ENCODE measurements at regions not wholly inside any gene's neighbourhood (a gene's known extent, or its start where the extent isn't known, plus 50 kb on each side); places are given as distances from the start of the nearest gene placed in this dataset.

DNA sequence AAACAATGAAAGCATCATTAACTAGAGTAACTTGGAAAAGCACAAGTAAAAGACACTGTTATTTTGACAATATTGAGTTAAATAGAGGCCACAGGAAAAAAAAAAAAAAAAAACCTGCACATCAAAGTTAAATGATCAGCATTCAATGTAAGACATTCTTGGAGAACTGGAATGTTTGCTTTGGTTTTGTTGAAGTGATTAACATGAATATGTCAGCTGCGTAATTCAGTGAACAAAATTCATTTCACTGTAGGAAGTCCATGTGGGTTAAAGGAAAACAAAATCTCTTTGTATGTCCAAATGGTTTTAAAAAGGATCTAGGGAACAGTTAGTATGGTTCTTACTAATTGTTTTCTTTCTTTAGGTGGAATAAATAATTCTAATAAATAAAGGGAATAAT, 252.8 kb upstream of the CNTN6 start:
- DNase-seq: no peak

DNA sequence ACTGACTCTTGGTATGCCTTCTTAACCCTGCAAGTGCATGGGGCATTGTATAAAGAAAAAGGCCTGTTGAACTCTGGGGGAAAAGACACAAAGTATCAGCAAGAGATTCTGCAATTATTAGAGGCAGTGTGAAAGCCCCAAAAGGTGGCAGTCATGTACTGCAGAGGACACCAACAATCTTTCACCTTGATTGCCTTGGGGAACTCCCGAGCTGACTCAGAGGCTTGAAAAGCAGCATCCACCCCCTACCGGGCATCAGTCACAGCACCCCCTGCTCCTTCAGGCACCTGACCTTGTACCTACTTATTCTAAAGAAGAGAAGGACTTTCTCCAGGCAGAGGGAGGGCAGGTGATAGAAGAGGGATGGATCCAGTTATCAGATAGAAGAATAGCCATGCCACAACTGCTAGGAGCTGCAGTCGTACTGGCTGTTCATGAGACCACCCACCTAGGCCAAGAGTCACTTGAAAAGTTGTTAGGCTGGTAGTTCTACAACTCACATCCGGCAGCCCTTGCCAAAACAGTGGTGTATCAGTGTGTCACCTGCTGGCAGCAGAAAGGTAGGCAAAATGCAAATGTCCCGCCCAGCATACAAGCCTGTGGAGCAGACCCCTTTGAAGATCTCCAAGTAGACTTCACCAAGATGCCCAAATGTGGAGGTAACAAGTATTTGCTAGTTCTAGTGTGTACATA, 241.6 kb upstream of the CNTN6 start:
- no peak for DNase-seq

DNA sequence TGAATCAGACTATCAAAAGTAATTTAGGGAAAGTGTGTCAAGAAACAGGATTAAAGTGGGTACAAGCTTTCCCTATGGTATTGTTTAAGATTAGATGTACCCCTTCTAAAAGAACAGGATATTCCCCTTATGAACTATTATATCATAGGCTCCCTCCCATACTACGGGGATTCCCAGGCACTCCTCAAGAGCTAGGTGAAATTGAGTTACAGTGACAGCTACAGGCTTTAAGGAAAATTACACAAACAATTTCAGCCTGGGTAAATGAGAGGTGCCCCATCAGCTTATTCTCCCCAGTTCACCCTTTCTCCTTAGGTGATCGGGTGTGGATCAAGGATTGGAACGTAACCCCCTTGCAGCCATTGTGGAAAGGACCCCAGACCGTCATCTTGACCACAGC, 240.8 kb upstream of the CNTN6 start:
- DNase-seq: no peak

DNA sequence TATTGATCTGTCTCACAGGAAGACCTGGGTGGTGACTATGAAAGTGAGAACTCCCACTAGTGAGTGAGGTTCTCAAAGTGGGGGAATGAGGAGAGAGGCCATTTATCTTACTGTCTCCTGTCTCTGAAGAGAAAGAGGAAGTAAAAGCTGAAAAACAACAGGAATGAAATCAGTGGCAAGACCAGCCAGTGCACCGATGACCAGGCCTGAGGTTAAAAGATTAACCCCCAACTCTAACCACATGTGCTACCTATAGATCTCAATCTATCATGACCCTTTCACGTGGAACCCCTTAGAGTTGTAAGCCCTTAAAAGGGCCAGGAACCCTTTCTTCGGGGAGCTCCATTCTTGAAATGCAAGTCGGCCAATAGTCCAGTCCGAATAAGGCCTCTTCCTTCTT, 239.3 kb upstream of the CNTN6 start:
- no peak for DNase-seq

DNA sequence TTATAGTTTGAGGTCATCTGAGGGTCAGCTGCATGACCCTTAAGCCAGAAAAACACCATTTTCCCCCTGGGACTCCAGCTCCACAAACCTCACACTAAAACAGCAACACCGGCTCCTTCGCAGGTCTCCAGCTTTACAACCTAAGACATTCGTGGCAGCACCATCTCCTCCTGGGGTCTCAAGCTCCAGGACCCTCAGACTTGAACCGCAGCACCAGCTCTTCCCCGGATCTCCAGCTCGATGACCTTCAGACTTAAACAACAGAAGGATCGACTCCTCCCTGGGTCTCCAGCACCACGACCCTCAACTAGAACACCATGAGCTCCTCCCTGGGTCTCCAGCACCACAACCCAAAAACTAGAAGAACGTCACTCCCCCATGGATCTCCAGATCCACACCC, 233.7 kb upstream of the CNTN6 start:
- DNase-seq: no peak

DNA sequence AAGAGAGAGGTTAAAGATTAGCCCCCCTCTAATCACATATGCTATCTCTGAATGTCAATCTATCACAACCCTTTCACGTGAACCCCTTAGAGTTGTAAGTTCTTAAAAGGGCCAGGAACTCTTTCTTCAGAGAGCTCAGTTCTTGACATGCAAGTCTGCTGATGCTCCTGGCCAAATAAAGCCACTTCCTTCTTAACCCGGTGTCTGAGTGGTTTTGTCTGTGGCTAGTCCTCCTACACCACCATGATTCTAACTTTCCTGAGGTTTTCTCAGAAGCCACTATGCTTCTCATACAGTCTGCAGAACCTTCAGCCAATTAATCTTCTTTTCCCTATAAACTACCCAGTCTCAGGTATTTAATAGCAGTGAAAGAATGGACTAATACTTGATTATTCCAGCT, 231.1 kb upstream of the CNTN6 start:
- no peak for DNase-seq

DNA sequence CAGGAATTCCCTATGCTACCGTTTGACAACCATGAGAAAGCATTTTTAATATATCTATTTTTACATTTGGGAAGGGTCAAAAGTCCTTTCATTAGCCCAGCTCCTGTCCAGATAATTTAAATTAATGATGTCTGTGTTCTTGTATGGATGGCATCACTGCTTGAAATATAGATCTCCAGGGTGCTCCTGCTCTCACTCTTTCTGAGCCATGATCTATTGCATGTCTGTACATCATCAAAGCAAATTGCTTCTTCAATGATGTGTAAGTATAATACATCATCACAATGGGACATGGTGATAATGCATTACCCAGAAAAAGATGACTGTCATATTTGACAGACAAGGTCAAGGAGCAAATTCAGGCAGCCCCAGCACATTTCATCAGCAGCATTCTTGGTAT, 223.6 kb upstream of the CNTN6 start:
- DNase-seq: no peak

DNA sequence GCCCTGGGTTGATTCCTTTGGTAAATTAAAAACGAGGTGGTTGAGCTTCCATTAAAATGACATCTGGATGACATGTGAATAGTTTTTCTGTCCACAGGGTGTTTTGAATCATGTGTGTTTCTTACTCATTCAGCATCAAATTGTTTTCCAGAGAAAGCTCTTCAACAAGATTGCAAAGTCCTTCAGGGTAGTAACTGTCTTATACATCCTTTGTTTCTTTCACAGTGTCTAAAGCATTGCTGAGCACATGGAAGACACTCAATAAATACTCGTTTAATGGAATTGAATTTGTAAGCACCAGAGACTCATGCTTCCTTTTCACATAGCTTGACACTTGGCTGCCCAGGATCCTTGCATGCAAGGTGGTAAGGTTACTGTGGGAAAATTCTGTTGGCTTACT, 223.1 kb upstream of the CNTN6 start:
- no peak for DNase-seq

DNA sequence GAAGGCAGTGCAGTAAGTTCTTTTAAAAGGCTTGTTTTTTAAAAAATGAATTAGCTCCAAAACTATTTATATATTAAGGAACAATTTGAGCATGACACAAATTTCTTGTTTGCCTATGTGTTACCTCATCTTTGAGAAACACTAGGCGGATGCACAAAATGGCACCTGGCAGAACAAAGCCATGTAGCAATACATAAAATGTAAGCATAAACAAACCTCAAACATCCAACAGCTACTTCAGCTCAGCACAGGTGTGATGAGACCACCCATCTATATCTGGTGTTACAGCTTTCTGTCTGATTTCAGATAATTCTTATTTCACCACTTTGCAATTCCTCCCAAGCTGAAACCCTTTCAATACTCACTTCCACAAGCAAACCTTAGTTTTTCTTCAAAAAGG, 221.2 kb upstream of the CNTN6 start:
- DNase-seq: no peak

DNA sequence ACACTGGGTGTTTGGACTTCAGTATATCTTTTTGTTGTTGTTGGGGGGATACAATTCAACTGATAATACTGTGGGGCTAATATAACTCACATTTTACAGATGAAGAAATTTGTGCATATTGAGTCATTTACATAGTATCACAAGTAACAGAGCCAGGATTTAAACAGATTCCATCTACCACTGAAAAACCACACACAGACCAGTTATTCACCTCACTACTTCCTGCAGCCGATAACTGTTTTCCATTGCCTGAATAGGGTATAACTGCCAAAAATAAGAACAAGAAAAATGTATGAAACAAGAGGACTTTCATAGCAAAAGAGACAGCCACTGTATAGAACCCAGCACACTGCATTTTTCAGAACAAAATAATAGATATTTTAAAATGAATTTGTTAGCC, 215.8 kb upstream of the CNTN6 start:
- no peak for DNase-seq

DNA sequence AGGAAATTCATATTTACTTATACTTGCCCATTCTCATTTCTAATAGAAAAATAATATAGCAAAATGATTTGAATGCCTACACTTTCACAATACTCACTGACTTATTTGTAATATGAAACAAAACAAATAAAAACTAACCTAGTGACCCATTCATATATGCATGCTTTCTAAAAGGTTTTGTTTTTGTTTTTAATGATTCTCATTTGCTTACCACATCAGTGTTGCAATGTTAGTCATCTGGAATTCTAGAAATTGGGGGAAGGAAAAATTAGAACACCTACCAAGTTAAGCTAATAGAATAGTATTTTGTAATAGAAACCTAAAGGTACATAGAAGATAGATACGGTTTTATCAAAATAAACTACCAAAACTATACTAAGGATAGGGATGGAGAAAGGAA, 214.1 kb upstream of the CNTN6 start:
- DNase-seq: no peak

DNA sequence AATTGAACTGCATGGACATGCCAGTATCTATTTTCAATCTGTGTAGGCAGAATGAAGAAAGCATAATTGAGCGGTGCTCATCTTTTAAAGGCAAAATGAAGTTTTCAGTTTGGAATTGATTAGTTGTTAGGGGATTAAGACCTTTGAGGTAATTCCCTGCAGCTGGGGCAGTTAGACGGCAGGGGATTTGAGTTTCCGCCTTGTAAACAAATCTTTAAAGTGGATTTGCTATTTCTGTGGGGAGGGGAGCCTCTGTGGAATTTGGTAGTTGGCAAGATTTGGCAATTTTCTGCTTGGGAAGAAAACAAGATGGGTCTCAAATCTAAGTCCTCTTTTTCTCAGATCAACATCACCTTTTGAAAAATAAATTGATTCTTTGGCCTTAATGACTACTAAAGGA, 212.5 kb upstream of the CNTN6 start:
- DNase-seq: no peak

DNA sequence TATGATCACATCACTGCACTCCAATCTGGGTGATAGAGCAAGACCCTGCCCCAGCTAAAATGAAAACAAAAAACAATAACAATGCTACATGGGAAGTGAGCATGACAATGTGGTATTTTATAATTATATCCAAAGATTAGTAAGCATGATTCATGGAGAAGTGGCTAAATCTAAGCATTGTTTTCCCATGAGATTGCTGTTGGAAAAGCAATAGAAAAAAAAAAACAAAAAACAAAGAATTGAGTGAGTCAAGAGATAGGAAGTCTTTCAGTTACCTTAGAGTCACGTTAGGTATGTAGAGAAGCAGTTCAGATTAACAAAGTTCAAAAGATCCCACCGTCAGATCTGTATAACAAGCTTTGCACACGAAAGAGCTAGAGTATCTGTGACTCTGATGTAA, 210.3 kb upstream of the CNTN6 start:
- no peak for DNase-seq

DNA sequence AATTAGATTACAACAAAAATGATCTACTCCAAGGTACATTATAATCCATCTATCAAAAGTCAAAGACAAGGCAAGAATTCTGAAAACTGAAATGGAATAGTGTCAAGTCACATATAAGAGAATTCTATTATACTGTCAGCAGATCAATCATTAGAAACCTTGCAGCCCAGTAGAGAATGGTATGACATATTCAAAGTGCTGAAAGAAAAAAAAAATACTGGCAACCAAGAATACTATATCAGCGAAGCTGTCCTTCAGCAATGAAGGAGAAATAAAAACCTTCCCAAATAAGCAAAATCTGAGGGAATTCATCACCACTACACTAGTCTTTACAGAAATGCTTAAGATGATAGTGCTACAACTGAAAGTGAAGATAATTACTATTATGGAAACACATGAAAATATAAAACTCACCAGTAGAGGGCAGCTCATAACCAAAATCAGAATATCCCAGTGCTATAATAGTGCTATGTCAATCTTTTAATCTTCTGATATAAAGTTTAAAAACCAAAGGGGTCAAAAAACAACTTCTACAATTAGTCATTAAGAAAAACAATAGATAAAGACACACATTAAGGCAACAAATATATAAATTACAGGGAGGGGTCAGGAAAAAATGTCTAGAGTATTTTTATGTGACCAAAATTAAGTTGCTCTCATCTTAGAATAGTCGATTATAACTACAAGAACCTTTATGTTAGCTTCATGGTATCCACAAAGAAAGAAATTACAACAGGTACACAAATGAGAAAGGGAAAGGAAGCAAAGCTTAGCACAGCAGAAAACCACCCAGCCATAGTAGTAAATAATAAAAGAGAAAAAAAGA, 190.7 kb upstream of the CNTN6 start:
- DNase-seq: no peak

DNA sequence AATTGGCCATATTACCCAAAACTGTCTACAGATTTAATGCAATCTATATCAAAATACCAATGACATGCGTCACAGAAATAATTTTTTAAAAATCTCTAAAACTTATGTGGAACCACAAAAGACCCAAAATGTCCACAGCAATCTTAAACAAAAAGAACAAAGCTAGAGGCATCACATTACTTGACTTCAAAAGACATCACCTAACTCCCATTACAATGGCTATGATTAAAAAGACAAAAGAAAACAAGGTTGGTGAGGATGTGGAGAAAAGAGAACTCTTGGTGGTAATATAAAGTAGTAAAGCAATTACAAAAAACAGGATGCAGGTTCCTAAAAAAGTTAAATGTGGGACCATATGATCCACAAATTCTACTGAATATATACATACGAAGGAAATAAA, 187.6 kb upstream of the CNTN6 start:
- DNase-seq: no peak

DNA sequence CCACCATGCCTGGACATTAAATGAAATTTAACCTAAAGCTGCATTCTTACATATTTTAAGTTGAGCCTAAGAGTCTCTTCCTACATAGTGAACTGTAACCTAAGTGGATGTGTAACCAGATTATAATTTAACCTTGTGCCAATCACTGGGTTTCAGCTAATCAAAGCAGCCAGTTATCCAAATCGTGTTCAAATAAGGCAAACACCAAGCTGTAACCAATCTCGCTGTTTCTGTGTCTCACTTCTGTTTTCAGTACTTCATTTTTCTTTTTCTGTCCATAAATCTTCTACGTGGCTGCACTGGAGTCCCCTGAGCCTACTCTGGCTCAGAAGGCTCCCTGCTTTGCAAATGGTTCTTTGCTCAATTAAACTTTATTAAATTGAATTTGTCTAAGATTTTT, 186.1 kb upstream of the CNTN6 start:
- DNase-seq: no peak

DNA sequence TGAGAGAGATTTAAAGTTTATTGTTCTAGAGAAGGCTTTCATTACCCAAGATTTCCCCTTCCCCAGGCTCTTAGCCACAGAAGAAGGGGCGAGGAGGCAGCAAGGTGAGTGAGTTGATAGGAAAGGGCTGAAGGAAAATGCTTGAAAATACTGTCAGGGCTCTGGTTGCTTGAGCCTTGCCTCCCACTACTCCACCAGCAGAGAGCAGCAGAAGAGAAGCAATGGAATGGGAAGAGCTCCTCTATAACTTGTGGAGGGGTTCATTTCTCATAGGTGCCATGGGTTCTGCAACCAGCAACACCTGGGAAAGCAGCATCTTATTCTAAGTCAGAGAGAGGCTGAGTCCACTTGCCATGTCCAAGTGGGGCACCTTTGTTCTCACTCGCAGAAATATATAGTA, 184.0 kb upstream of the CNTN6 start:
- DNase-seq: no peak

DNA sequence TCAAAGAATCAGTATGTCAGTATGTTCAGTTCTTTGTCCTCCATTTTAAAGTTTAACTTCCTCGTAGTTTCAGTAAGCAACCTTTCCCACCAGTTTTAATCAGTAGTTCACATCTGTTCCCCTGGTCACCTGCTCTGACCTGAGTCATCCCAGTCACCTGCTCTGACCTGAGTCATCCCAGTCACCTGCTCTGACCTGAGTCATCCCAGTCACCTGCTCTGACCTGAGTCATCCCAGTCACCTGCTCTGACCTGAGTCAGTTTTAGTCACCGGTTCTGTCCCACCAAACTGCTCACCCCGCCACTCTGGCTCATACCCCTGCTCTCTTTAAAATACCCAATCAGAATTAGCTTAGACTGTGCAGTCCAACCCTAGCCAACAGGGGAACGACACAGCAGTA, 180.1 kb upstream of the CNTN6 start:
- peak; percentile 3 for DNase-seq

DNA sequence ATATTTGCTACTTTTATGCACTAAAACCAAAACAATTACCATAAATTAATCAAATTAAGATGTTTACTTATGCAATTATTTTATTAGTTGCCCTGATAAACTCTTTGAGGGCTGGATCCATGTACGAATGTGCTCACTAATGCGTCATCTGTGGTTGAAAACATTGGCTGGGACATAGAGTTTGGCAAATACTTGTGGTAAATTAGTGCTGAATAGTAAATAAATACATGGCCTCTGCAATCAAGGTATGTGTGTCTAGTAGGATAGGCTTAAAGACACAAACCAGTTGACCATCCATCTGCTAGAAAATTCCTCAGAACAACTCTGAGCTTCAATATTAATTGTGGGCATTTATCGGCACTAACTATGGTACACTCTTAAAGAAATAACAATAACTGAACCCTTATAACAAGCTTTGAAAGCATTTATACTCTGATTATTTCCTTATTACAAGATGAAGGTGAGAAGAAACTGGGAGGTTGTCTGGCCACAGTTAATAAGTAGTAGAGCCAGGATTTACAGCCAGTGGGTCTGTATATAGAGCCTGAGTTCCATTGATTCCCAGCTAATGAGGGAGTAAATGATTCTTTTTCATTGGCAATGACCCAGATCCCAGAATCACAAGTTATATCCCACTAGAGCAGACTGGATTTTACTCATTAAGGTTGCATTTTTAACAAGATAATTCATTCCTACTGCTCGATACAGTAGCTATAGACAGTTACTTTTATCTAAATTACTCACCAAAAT, 169.5 kb upstream of the CNTN6 start:
- no peak for DNase-seq

DNA sequence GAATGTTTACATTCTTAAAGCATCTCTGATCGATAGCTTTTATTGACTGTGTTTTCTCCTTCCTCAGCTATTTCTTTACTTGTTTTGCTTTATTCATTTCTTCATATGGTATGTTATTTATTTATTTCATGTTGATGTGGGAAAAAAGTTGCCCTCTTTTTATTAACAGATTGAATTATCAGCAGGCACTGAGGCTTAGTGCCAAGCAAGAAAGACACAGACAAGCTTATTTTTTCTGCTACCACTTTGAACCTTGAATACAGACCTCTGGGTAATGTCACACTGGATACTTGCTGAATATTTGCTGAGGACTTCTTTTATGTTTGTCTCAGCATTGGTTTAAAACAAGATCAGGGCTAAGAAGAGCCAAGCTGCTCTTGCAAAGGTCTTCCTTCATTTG, 162.0 kb upstream of the CNTN6 start:
- no peak for DNase-seq

DNA sequence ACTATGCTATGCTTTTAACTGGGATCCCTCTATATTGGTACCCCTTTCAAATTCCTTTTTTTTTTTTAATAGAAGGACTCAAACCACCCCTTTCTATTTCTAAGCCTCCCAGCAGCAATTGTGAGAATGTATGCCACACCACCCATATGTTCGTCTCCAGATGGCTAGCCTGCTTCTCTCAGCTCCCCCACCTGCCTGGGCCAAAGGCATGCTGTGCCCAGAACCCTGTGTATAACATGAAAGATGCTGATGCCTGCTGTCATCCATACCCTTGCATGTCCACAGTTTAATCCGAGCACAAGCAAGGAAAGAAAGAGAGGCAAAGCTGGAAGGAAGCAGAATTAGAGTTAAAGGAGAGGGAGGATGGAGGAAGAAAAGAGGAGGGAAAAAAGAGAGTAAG, 159.5 kb upstream of the CNTN6 start:
- DNase-seq: no peak

DNA sequence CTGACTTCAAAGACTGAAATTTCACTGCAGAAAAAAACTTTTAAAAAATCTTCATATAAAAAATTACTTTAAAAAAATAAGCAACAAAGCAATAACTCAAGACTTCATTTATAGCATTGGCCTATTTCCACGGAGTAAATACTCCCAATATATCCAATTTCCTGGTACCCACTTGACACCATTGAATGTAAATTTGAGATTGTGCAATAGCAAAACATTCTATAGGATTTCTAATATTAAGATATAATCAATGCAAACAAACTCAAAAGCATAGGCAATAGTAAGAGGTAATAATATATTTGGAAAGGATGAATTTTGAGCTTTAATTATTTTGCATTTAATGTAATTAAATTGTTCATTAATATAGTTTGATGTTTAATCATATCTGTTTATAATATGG, 148.0 kb upstream of the CNTN6 start:
- DNase-seq: no peak

DNA sequence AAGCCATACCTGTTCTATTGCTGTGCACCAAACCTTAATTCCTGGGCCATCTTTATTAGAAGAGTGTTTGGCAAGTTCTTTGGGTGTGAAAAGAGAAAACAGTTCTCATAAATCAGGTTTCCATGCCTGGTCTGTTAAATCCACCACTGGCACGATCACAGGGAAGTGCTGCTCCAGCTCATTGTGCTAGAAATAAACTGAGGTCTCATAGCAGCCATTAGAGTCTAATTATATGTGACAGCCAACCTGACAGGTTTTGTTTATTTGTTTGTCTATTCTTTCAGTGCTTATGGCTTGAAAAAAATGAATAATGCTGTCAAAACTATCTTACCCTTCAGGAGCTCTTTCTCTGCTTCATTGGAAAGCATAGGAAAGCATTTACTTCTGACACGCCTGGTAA, 147.1 kb upstream of the CNTN6 start:
- no peak for DNase-seq

DNA sequence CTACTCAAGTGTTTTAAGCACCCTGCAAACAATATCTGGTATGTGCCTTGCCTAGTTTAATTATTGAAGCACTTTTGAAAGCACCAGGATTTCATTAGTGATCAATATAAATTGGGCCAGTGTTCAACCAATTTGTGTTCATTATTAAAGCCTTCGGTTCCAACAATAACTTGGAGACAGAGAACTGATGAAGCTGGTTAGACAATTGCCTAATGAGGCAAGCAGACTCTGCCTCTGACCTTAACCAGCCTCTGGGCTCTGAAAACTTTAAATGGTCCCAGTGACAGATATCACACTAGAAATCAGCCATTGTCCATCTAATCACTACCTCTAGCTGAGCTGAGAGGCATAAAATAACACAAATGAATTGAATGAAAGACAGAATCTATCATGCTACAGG, 139.9 kb upstream of the CNTN6 start:
- no peak for DNase-seq
